ENCODE measurements at regions not wholly inside any gene's neighbourhood (a gene's known extent, or its start where the extent isn't known, plus 50 kb on each side); places are given as distances from the start of the nearest gene placed in this dataset.

DNA sequence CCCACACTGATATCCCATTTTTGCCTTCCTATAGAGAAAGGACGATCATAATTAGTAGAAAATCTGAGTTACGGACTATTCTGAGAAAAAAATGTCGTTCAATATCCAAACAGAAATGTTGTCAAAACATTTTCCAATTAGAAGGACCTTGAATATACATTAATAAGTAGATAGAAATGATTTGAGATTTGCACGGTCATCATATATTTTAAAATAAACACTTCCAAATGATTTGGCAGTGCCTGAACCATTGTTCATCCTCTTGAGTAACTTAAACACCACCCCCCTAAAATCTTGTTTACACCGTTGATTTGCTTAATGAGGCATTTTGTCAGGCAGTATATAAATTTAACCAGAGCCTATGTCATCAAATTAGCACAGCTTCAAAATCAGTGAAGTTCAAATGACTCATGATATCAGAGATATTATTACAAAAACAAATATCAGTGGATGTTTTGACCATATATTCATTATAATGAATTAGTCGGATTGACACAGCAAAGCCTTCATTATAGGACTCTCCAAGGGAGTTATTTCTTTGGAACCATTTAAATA, 105.0 kb downstream of the ACTL7B start:
- TF ChIP-seq, protein P1, sequence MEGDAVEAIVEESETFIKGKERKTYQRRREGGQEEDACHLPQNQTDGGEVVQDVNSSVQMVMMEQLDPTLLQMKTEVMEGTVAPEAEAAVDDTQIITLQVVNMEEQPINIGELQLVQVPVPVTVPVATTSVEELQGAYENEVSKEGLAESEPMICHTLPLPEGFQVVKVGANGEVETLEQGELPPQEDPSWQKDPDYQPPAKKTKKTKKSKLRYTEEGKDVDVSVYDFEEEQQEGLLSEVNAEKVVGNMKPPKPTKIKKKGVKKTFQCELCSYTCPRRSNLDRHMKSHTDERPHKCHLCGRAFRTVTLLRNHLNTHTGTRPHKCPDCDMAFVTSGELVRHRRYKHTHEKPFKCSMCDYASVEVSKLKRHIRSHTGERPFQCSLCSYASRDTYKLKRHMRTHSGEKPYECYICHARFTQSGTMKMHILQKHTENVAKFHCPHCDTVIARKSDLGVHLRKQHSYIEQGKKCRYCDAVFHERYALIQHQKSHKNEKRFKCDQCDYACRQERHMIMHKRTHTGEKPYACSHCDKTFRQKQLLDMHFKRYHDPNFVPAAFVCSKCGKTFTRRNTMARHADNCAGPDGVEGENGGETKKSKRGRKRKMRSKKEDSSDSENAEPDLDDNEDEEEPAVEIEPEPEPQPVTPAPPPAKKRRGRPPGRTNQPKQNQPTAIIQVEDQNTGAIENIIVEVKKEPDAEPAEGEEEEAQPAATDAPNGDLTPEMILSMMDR (IDR thresholded peaks at IDR 0.05; ENCODE audit: low read depth, low read length), result no peak
- no peak for TF ChIP-seq EZH2phosphoT487 (IDR thresholded peaks at IDR 0.05; ENCODE audit: low read depth)
